ENCODE measurements at regions not wholly inside any gene's neighbourhood (a gene's known extent, or its start where the extent isn't known, plus 50 kb on each side); places are given as distances from the start of the nearest gene placed in this dataset.

DNA sequence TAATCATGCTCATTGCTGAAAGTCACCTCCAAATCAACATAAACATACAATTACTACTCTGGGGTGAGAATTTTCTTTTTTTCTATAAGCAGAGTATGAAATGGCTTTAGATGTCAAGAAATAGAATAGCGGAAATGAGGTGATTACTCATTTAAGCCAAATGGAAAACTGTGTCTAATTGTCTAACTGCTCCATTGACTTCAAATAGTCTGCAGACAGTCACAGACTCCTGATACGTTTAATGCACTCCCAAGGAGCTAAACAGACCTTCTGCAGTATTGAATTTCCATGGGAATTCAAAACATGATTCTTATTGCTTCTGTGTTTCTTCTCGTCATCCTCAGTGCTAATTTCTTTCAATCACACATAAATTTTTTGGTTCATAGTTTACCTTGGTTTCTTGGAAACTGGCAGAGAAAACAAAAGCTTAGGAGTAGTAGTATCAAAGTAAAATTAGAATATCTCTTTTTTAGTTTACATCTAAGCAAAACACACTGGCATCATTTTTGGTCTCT is 865.2 kb upstream of the SLC10A2 start:
- Histone ChIP-seq H3K27ac (ENCODE audit: low read length) (no peak overlapping the region), H3K4me1 (ENCODE audit: control insufficient read depth, insufficient read depth, low read length) (no peaks in the 10 kb centered on the region)
- WGBS (ENCODE audit: insufficient coverage, insufficient read length), result no CpG with 5 or more reads among the region's 3 CpGs

DNA sequence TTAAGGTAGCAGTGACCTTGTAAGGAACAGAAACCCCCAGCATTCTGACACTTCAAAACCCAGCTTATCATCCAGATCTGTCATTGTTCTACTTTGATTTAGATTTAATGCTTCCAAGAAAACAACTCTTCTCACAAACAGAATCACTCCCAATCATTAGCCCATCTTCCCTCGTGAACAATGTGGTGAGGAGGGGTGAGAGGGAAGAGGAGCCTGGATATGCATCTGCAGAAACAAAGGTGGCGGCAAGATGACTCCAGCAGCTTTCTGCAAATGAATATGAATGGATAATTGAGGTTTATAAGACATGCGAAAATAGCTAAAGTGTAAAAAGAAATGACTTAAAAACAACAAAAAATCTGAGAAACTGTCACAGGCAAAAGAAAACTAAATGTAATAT is 859.9 kb upstream of the SLC10A2 start:
- no peaks in the 10 kb centered on the region for H3K36me3 ChIP-seq (ENCODE audit: control insufficient read depth, insufficient read depth, low read length)
- WGBS (ENCODE audit: insufficient coverage, insufficient read length), result no CpG with 5 or more reads among the region's 3 CpGs
- no peaks in the 10 kb centered on the region for H3K9me3 ChIP-seq (ENCODE audit: control insufficient read depth, insufficient read depth, low read length)
- DNase-seq (ENCODE audit: low read depth, low spot score), result no peak
- H3K27me3 ChIP-seq (ENCODE audit: control insufficient read depth, insufficient read depth, low read length), result no peaks in the 10 kb centered on the region
- no peaks in the 10 kb centered on the region for H3K4me1 ChIP-seq (ENCODE audit: control insufficient read depth, insufficient read depth, low read length)
- H3K4me3 ChIP-seq (ENCODE audit: low read length), result no peak overlapping the region
- no peak overlapping the region for H3K27ac ChIP-seq (ENCODE audit: low read length)

More for the DNA sequence above, 865.2 kb upstream of the SLC10A2 start:
- H3K4me3 ChIP-seq (ENCODE audit: low read length), result no peak overlapping the region
- no peaks in the 10 kb centered on the region for H3K9me3 ChIP-seq (ENCODE audit: control insufficient read depth, insufficient read depth, low read length)
- no peaks in the 10 kb centered on the region for H3K27me3 ChIP-seq (ENCODE audit: control insufficient read depth, insufficient read depth, low read length)
- H3K36me3 ChIP-seq (ENCODE audit: control insufficient read depth, insufficient read depth, low read length), result no peaks in the 10 kb centered on the region
- no peak for DNase-seq (ENCODE audit: low read depth, low spot score)

DNA sequence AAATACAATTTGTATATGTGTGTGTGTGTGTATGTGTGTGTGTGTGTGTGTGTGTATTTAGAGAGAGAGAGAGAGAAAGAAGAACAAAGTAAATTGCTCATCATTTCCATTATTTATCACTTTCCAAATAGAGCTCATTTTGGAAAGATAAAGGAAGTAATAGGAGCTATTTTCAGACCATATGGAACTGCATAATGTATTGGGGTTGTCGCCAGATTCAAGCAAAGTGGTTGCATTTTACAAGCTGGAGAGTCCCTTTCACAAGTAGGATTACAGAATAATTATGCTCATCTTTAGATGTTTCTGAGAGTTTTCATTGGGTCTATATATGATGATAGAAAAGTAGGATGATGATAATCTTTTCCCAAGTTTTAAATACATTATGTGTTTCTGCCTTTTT is 842.7 kb upstream of the SLC10A2 start:
- no peaks in the 10 kb centered on the region for H3K36me3 ChIP-seq (ENCODE audit: control insufficient read depth, insufficient read depth, low read length)
- no peak for DNase-seq (ENCODE audit: low read depth, low spot score)
- no peak overlapping the region for H3K4me3 ChIP-seq (ENCODE audit: low read length)
- WGBS (ENCODE audit: insufficient coverage, insufficient read length), result no CpG with 5 or more reads among the region's 1 CpG
- H3K4me1 ChIP-seq (ENCODE audit: control insufficient read depth, insufficient read depth, low read length), result no peaks in the 10 kb centered on the region
- H3K27me3 ChIP-seq (ENCODE audit: control insufficient read depth, insufficient read depth, low read length), result no peaks in the 10 kb centered on the region
- no peak overlapping the region for H3K27ac ChIP-seq (ENCODE audit: low read length)
- H3K9me3 ChIP-seq (ENCODE audit: control insufficient read depth, insufficient read depth, low read length), result no peaks in the 10 kb centered on the region

DNA sequence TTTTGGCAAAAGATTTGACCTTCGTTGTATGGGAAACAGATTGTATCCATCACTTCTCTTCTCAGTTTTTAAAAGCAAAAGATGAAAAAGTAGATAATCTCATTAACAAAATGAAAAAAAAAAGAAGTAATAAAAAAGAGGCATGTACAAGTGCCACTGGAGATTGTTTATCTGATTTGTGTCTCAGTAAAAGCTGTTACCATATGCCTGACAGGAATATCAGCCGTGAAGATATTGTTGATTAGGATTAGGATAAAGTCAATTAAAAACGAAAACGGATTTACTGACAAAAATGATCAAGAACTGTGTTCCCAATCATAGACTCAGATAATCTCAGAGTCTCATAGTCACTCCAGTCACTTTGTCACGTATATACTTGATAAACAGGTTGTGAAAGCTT is 842.1 kb upstream of the SLC10A2 start:
- Histone ChIP-seq H3K4me1 (ENCODE audit: control insufficient read depth, insufficient read depth, low read length) (no peaks in the 10 kb centered on the region), H3K36me3 (ENCODE audit: control insufficient read depth, insufficient read depth, low read length) (no peaks in the 10 kb centered on the region), H3K27ac (ENCODE audit: low read length) (no peak overlapping the region), H3K9me3 (ENCODE audit: control insufficient read depth, insufficient read depth, low read length) (no peaks in the 10 kb centered on the region), H3K4me3 (ENCODE audit: low read length) (no peak overlapping the region), H3K27me3 (ENCODE audit: control insufficient read depth, insufficient read depth, low read length) (no peaks in the 10 kb centered on the region)
- no peak for DNase-seq (ENCODE audit: low read depth, low spot score)
- WGBS (ENCODE audit: insufficient coverage, insufficient read length), result no CpG with 5 or more reads among the region's 5 CpGs

GRCh38 chr13:103903790-103904189 is 837.6 kb upstream of the SLC10A2 start:
- DNase-seq (ENCODE audit: low read depth, low spot score), result no peak
- H3K27ac ChIP-seq (ENCODE audit: low read length), result no peak overlapping the region
- H3K4me1 ChIP-seq (ENCODE audit: control insufficient read depth, insufficient read depth, low read length), result no peaks in the 10 kb centered on the region
- WGBS (ENCODE audit: insufficient coverage, insufficient read length), result no CpG with 5 or more reads among the region's 4 CpGs
- H3K36me3 ChIP-seq (ENCODE audit: control insufficient read depth, insufficient read depth, low read length), result no peaks in the 10 kb centered on the region
- no peaks in the 10 kb centered on the region for H3K9me3 ChIP-seq (ENCODE audit: control insufficient read depth, insufficient read depth, low read length)
- no peaks in the 10 kb centered on the region for H3K27me3 ChIP-seq (ENCODE audit: control insufficient read depth, insufficient read depth, low read length)
- no peak overlapping the region for H3K4me3 ChIP-seq (ENCODE audit: low read length)

DNA sequence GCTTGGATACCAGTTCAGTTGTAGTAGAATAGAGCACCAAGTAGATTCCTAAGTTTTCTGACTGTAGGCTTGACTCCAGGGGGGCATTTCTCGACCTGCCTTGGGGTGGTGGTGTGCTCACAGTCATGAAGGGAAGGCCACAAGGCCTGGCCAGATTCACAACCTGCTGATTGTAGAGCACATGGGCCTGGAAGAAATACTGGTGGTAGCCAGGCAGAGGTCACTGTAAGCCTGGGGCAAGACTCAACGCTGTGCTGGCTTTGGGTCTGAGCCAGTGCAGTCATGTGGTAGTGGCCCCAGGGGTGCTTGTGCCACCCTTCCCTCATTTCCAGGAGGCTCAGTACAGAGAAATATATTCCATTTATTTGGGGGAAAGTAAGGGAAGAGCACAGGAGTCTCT is 832.3 kb upstream of the SLC10A2 start:
- no CpG with 5 or more reads among the region's 2 CpGs for WGBS (ENCODE audit: insufficient coverage, insufficient read length)
- no peak overlapping the region for H3K27ac ChIP-seq (ENCODE audit: low read length)
- no peak for DNase-seq (ENCODE audit: low read depth, low spot score)
- no peaks in the 10 kb centered on the region for H3K36me3 ChIP-seq (ENCODE audit: control insufficient read depth, insufficient read depth, low read length)
- no peaks in the 10 kb centered on the region for H3K27me3 ChIP-seq (ENCODE audit: control insufficient read depth, insufficient read depth, low read length)
- H3K4me1 ChIP-seq (ENCODE audit: control insufficient read depth, insufficient read depth, low read length), result no peaks in the 10 kb centered on the region
- no peaks in the 10 kb centered on the region for H3K9me3 ChIP-seq (ENCODE audit: control insufficient read depth, insufficient read depth, low read length)
- no peak overlapping the region for H3K4me3 ChIP-seq (ENCODE audit: low read length)

- H3K27me3 ChIP-seq (ENCODE audit: control insufficient read depth, insufficient read depth, low read length), result no peaks in the 10 kb centered on the region
- H3K4me3 ChIP-seq (ENCODE audit: low read length), result no peak overlapping the region
- no CpG with 5 or more reads among the region's 1 CpG for WGBS (ENCODE audit: insufficient coverage, insufficient read length)
- no peaks in the 10 kb centered on the region for H3K4me1 ChIP-seq (ENCODE audit: control insufficient read depth, insufficient read depth, low read length)
- no peak overlapping the region for H3K27ac ChIP-seq (ENCODE audit: low read length)
- no peaks in the 10 kb centered on the region for H3K36me3 ChIP-seq (ENCODE audit: control insufficient read depth, insufficient read depth, low read length)
- H3K9me3 ChIP-seq (ENCODE audit: control insufficient read depth, insufficient read depth, low read length), result no peaks in the 10 kb centered on the region
- DNase-seq (ENCODE audit: low read depth, low spot score), result no peak
Observed at GRCh38 chr13:103895835-103896531, 829.8 kb upstream of the SLC10A2 start.

DNA sequence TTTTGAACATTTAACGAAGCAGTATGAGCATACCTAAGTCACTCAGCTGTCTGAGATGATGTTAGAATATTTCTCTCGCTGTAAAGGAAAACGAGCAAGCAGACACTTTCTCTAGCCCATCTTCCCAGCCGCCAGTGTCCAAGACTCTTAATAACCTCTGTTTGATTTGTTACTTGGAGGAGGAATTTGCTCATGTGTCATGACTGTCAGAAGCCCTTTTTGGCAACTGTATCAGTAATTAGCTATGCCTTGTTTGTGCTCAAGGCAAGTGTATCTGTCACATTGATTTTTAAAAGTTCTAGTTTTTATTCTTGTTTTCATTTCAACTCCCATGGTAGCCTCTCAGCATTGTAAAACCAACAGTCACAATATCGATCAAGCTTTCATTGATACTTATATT is 828.4 kb upstream of the SLC10A2 start:
- DNase-seq (ENCODE audit: low read depth, low spot score), result no peak
- Histone ChIP-seq H3K4me1 (ENCODE audit: control insufficient read depth, insufficient read depth, low read length) (no peaks in the 10 kb centered on the region), H3K27ac (ENCODE audit: low read length) (no peak overlapping the region), H3K36me3 (ENCODE audit: control insufficient read depth, insufficient read depth, low read length) (no peaks in the 10 kb centered on the region), H3K4me3 (ENCODE audit: low read length) (no peak overlapping the region), H3K9me3 (ENCODE audit: control insufficient read depth, insufficient read depth, low read length) (no peaks in the 10 kb centered on the region), H3K27me3 (ENCODE audit: control insufficient read depth, insufficient read depth, low read length) (no peaks in the 10 kb centered on the region)
- WGBS (ENCODE audit: insufficient coverage, insufficient read length), result no CpG with 5 or more reads among the region's 5 CpGs

GRCh38 chr13:103884101-103884723 is 818.0 kb upstream of the SLC10A2 start:
- Histone ChIP-seq H3K4me3 (ENCODE audit: low read length) (no peak overlapping the region), H3K27ac (ENCODE audit: low read length) (no peak overlapping the region), H3K27me3 (ENCODE audit: control insufficient read depth, insufficient read depth, low read length) (no peaks in the 10 kb centered on the region), H3K4me1 (ENCODE audit: control insufficient read depth, insufficient read depth, low read length) (peaks cover 1% of the 10 kb centered on the region; the same call in 1 of the 2 replicates), H3K36me3 (ENCODE audit: control insufficient read depth, insufficient read depth, low read length) (no peaks in the 10 kb centered on the region), H3K9me3 (ENCODE audit: control insufficient read depth, insufficient read depth, low read length) (no peaks in the 10 kb centered on the region)
- DNase-seq (ENCODE audit: low read depth, low spot score), result no peak
- no CpG with 5 or more reads among the region's 7 CpGs for WGBS (ENCODE audit: insufficient coverage, insufficient read length)

GRCh38 chr13:103883698-103884097 is 817.5 kb upstream of the SLC10A2 start:
- Histone ChIP-seq H3K27ac (ENCODE audit: low read length) (no peak overlapping the region), H3K36me3 (ENCODE audit: control insufficient read depth, insufficient read depth, low read length) (no peaks in the 10 kb centered on the region), H3K4me1 (ENCODE audit: control insufficient read depth, insufficient read depth, low read length) (peaks cover 1% of the 10 kb centered on the region; the same call in 1 of the 2 replicates), H3K9me3 (ENCODE audit: control insufficient read depth, insufficient read depth, low read length) (no peaks in the 10 kb centered on the region), H3K4me3 (ENCODE audit: low read length) (no peak overlapping the region), H3K27me3 (ENCODE audit: control insufficient read depth, insufficient read depth, low read length) (no peaks in the 10 kb centered on the region)
- DNase-seq (ENCODE audit: low read depth, low spot score), result no peak
- WGBS (ENCODE audit: insufficient coverage, insufficient read length), result no CpG with 5 or more reads among the region's 8 CpGs

Data from iPS DF 6.9 (cell line).